Adrenal gland (tissue), 9 donors: ENCODE measurements at regions not wholly inside any gene's neighbourhood (a gene's known extent, or its start where the extent isn't known, plus 50 kb on each side); places are given as distances from the start of the nearest gene placed in this dataset.

ENCODE experiments used
- DNase-seq, 7 donors: peaks; one replicate each; pipeline ENCODE4 v3.0.0-alpha.2; 2019 to 2020
- H3K27ac ChIP-seq, 5 donors: fragments of 200-600 bp; sonication (generic) in 4 of 5; 1 replicate in 3 of 5; 2 replicates in 2 of 5; pipeline versions ENCODE4 v1.5.1 to v1.8.0; 2016 to 2020; ENCODE audit warnings: mild to moderate bottlenecking in 1 of 5
- H3K27me3 ChIP-seq: fragments of 200-600 bp; 2 replicates; pipeline ENCODE4 v1.8.0; 2021
- H3K36me3 ChIP-seq, 2 donors: fragments of 200-600 bp; replicated peaks in 1 of 2; 1 replicate in 1 of 2; 2 replicates in 1 of 2; pipeline versions ENCODE4 v1.5.1 to v1.8.0; 2018 to 2022
- H3K4me1 ChIP-seq, 2 donors: fragments of 200-600 bp; replicated peaks in 1 of 2; 1 replicate in 1 of 2; 2 replicates in 1 of 2; pipeline versions ENCODE4 v1.5.1 to v1.8.0; 2018 to 2021
- H3K4me3 ChIP-seq, 4 donors: fragments of 200-600 bp; sonication (generic) in 3 of 4; one replicate each; pipeline ENCODE4 v1.5.1; 2016 to 2018
- H3K9me3 ChIP-seq, 3 donors: fragments of 200-600 bp; sonication (generic) in 1 of 3; replicated peaks in 1 of 3; 1 replicate in 2 of 3; 2 replicates in 1 of 3; pipeline versions ENCODE4 v1.5.1 to v1.8.0; 2016 to 2021
- CTCF ChIP-seq, 6 experiments: fragments of 450-650 bp in 4 of 6; fragments of 200-600 bp in 2 of 6; sonication (generic) in 1 of 6; IDR thresholded peaks; 1 replicate in 5 of 6; 2 replicates in 1 of 6; pipeline versions ENCODE4 v1.5.1 to v1.8.0; 2016 to 2021; ENCODE audit warnings: antibody characterized with exemption in 6 of 6, mild to moderate bottlenecking in 2 of 6, moderate library complexity in 1 of 6
- POLR2A ChIP-seq, 2 donors: fragments of 450-650 bp; IDR thresholded peaks; one replicate each; pipeline ENCODE4 v1.6.1; 2017; ENCODE audit warnings: antibody characterized with exemption in 2 of 2, mild to moderate bottlenecking in 2 of 2, moderate library complexity in 1 of 2
- WGBS, 4 donors: extraction: QIAGEN DNeasy Blood & Tissue Kit in 2 of 4; methylation state at CpG; one replicate each; pipeline versions ENCODE4 v1.1.5 to v1.1.7; 2013 to 2017; 5-methylcytosine and 5-hydroxymethylcytosine counted together
- intact Hi-C, 2 donors: fragments of 100-400 bp; cut with DNase I; formaldehyde crosslinking; loops; one replicate each; pipeline versions ENCODE4 v1.14.1 to v1.15.0; 2022 to 2023
- donor health status: healthy with polysubstance abuse.
- donor health status: Bipolar disorder and iron deficiency.
- donor health status: DM: yes; HTN: yes; CAD: no.
- donor health status: DM: no; HTN: no; CAD: no.
- donor health status: DM: no; HTN: no; CAD: no.

- H3K27me3 ChIP-seq = no peaks in the 10 kb centered on the region
- H3K4me3 ChIP-seq = no peak overlapping the region
- DNase-seq = no peak
- no peak overlapping the region for H3K27ac ChIP-seq
- no peaks in the 10 kb centered on the region for H3K36me3 ChIP-seq
- intact Hi-C loops = no loop called here
- H3K4me1 ChIP-seq = no peaks in the 10 kb centered on the region
- WGBS, 4 donors = 56 to 68% (median 59%) methylated on average over 5 of the region's 5 CpGs
- H3K9me3 ChIP-seq = no peaks in the 10 kb centered on the region
- no peak for TF ChIP-seq CTCF (IDR thresholded peaks at IDR 0.05)
- no peak for TF ChIP-seq POLR2A (IDR thresholded peaks at IDR 0.05)
Observed at GRCh38 chr9:7613931-7614330, 185.6 kb downstream of the DMAC1 start.

GRCh38 chr9:7608261-7608660 lies 191.3 kb downstream of the DMAC1 start:
- Histone ChIP-seq H3K36me3 (no peaks in the 10 kb centered on the region), H3K4me3 (no peak overlapping the region), H3K9me3 (no peaks in the 10 kb centered on the region), H3K27me3 (no peaks in the 10 kb centered on the region), H3K4me1 (no peaks in the 10 kb centered on the region), H3K27ac (no peak overlapping the region)
- DNase-seq = no peak
- intact Hi-C loops = no loop called here
- TF ChIP-seq POLR2A (IDR thresholded peaks at IDR 0.05) (no peak), CTCF (IDR thresholded peaks at IDR 0.05) (no peak)
- WGBS, 4 donors = 60 to 73% (median 69%) methylated on average over 1 of the region's 1 CpG

GRCh38 chr9:7607421-7607820 lies 192.2 kb downstream of the DMAC1 start:
- TF ChIP-seq CTCF (IDR thresholded peaks at IDR 0.05) (no peak), POLR2A (IDR thresholded peaks at IDR 0.05) (no peak)
- H3K27ac ChIP-seq = no peak overlapping the region
- no peaks in the 10 kb centered on the region for H3K4me1 ChIP-seq
- no peak overlapping the region for H3K4me3 ChIP-seq
- intact Hi-C loops = no loop called here
- 22 to 31% (median 24%) methylated on average over 2 of the region's 2 CpGs for WGBS, 4 donors
- H3K9me3 ChIP-seq = no peaks in the 10 kb centered on the region
- no peaks in the 10 kb centered on the region for H3K36me3 ChIP-seq
- no peaks in the 10 kb centered on the region for H3K27me3 ChIP-seq
- DNase-seq = no peak

GRCh38 chr9:7606591-7606990 lies 193.0 kb downstream of the DMAC1 start:
- H3K27me3 ChIP-seq = no peaks in the 10 kb centered on the region
- H3K27ac ChIP-seq = no peak overlapping the region
- H3K4me1 ChIP-seq = no peaks in the 10 kb centered on the region
- WGBS, 4 donors = 73 to 88% (median 77%) methylated on average over 1 of the region's 1 CpG
- no peaks in the 10 kb centered on the region for H3K36me3 ChIP-seq
- no peak overlapping the region for H3K4me3 ChIP-seq
- no peaks in the 10 kb centered on the region for H3K9me3 ChIP-seq
- intact Hi-C loops = no loop called here
- TF ChIP-seq CTCF (IDR thresholded peaks at IDR 0.05) (no peak), POLR2A (IDR thresholded peaks at IDR 0.05) (no peak)
- no peak for DNase-seq
